ENCODE measurements at regions not wholly inside any gene's neighbourhood (a gene's known extent, or its start where the extent isn't known, plus 50 kb on each side); places are given as distances from the start of the nearest gene placed in this dataset.
A peak's percentile ranks its signal among the peaks of the same experiment; 100 is the strongest.

DNA sequence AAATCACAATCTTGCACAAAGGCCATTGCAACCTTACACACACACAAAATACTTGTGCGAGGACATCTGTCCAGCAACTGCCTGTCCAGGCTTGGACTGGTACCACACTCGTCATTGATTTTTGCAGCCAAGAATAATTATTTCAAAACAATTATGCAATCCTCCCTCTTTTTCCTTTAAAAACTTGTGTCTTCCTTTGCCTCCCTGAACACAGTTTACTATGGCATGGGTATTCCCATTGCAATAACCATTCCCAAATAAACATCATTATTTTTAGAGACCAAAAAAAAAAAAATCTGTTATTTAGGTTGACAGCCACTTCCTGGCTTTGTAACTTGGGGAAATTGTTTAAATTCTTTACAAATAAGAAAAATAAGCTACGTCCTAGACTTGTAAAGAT is 54.0 kb downstream of the C11orf91 start:
- DNase-seq: no peak

DNA sequence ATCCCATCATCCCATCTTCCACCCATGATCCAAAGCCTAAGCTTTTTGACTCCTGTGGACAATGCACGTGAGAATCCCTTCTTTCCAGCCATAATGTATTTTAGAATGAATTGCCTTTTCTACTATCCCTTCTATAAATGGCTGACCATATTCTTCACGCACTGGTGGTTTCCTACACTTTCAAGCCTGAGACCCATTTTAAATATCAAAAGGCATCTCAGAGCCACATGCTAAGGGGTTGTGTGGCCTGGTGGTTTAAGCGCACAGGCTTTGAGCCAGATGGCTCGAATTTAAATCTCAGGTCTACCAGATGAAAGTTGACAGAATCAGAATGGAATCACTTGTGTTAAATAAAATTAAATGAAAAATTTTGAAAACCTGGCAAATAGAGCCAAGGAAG is 54.5 kb downstream of the C11orf91 start:
- DNase-seq: no peak

DNA sequence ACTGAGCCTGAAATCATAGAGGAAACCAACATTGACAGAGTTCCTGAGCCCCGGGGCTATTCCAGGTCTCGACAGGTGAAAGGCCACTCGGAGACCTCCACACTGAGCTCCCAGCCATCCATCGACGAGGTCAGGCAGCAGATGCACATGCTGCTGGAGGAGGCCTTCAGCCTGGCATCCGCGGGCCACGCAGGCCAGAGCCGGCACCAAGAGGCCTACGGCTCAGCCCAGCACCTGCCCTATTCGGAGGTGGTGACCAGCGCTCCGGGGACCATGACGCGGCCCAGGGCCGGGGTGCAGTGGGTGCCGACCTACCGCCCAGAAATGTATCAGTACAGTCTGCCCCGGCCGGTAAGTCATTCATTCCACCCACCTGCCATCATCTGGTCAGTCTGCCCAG is 54.9 kb downstream of the C11orf91 start:
- no peak for DNase-seq

DNA sequence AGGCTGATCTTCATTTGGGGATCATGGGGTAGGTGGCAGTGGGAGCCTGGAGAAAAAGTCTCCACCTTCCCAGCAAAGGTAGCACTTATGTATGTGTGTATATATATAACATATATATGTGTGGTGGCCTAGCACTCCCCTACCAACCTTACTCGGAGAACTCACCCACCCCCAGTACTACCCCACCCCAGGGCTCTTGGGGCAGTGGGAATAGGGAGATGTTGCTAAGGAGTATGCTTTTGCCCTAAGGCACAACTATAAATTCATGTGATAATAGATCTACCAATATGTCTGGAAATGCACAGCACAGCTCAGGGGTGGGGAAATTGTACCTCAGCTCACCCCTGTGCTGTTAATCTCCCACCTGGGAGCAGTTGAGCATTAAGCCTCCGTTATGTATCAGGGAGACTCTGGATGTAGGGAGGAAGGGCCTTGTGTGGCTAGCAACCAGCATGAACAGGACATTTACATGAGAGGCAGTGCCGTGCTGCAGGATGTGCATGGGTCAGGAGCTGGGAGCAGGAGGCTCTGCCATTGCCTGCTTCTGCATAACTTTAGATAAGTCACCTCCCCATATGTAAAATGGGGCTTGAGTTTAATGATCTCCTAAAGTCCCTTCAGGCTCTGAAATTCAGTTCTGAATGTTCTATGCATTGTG is 57.3 kb downstream of the C11orf91 start:
- DNase-seq: no peak

DNA sequence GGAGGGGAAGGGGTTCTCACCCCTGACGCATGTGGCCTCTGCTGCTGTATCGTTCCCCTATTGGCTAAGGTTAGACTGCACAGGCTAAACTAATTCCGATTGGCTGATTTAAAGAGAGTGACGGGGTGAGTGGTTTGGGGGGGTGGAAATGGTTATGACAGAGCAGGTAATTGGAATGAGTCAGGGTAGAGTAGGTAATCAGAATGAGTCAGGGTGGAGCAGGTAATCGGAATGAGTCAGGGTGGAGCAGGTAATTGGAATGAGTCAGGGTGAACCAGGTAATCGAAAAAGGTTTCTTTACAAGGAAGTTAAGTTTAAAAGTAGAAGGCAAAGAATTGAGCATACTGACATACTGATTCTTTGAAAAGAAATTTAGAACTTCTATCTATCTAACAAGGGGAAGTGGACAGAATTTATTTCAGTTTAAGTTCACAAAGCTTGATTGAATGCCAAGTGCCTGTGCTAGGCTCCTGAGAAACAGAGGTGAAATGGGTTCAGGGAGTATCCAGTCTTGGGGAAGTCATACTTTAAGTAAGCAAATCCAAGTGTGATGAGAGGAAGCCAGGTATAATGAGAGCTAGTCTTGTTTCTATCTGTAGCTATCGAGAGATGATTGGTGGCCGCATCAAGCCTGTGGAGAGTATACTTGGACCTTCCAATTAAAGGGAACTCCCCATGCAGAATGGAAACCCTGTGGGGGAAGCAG is 58.0 kb downstream of the C11orf91 start:
- no peak for DNase-seq

DNA sequence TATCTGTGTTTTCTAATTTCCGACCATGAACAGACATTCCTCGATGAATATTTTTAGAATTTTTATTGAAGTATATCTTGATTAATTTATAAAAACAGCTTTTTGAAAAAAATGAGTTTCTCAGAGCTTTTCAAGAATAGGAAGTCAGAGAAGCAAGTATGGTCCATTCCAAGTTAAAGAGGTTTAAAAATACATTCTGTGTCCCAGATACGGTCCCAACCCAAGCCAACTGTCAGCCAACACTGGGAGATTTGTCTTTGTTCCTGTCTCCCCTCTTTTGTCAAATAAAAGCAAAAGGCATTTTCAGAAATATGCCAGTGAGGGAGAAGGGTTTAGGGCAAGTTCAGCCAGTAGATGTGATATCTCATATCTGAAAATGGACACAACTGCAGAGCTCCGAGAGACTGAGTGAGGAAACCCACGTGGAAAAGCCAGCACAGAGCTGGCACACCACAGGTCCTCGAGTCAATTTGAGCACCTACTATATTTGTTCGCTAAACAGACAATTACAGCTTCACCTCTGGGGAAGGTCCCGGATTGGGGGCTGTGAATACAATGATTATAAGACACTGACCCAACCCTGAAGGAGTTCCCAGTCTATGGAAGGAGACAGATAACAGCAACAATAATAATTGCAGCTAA is 59.8 kb downstream of the C11orf91 start:
- DNase-seq: peak in 1 of 14 donors; percentile 19

DNA sequence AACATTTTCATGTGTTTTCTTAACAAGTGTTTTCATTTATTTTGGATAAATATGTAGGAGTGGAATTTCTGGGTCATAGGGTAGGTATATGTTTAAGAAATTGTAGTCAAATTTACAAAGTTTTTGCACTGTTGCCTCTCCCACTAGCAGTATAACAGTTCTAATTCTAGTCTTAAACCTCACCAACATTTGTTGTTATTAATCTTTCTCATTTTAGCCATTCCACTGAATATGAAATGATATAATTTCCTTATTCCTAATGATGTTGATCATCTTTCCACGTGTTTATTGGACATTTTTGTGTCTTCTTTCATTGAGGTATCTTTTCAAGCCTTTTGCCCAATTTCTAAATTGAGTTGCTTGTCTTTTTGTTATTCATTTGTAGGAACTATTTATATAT is 62.0 kb downstream of the C11orf91 start:
- no peak for DNase-seq

DNA sequence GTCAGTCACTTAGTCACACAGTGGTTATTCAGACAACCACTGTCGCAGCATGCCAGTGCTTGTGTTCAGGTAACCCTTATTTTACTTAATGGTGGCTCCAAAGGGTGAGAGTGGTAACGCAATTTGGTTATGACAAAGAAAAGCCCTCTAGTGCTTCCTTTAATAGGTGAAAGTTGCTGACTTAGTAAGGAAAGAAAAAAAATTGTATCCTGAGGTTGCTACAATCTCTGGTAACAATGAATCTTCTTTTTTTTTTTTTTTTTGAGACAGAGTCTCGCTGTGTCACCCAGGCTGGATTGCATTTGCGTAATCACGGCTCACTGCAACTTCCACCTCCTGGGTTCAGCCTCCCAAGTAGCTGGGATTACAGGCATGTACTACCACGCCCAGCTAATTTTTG is 64.5 kb downstream of the C11orf91 start:
- no peak for DNase-seq

DNA sequence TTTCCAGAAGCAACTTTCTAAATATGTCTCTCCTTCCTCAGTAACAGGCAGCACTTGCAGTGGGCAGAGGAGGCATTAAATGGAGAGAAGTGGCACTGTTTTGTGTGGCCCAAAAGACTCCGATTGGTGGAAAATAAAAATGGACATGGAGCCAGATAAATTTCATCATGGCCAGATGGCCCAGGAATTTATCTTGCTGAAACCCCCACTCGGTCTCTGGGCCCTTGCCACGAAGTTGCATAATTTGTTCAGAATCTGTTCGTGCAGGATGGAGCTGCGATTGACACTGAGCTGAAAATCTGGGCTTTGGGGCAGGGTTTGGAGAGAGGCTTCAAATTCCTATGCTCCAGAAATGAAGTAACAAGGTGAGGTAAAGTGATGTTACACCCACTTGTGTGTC is 65.5 kb downstream of the C11orf91 start:
- peak in 4 of 14 donors; percentile 9 to 94 (median 29) for DNase-seq

DNA sequence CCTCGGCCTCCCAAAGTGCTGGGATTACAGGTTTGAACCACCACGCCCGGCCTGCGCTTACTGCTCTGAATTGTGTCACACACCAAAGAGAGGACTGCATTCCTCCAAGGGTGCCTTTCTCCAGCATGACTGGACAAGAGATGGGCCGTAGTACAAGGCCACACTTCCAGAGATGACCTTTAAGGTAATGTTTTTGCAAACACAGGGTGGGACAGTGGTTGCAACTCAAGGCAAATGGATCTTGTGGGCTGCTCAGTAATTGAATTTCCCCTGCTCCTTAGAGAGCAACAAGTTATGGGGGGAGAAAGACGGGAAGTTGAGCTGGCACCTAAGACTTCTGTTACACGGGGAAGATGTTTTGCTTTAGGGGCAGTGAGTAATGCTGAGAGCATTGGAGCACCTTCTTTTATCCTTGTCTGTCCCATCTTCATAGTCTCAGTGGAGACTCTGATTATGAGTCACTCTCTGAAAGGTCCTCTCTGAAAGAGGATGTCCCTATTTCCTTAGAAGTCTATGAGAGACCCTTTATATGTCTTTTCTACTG is 66.3 kb downstream of the C11orf91 start:
- no peak for DNase-seq

DNA sequence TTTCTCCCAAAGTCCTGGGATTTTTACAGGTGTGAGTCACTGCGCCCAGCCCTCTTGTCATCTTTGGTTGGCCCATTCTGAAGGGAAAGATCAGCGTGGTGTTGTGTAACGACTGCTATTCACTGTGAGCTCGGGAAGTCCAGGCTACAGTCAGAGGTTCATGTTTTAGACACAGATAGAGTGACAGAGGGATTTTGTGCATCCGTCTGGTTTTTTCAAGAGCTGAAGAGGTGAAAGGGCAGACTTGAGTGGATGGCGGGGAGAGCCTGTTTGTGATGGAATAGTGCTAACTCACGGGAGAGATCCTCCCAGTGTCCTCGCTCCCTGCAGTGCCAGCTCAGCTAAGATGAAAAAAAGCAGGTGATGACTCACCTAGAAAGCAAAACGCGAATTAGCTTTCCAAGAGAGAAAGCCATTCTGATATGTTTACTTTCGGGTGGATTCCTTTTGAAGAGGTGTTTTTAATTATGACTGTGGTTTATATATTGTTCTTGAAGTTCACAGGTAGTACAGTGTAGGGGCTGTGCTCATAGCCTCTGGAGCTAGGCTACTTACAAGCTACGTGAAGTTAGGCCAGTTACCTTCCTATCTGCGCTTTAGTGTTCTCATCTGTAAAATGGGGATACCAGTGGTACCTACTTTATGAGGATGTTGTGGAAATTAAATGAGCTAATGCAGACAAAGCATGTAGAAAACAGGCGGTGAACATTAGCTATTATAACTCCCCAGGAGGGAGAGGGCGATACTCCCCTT is 67.2 kb downstream of the C11orf91 start:
- DNase-seq: peak in 1 of 14 donors; percentile 28

DNA sequence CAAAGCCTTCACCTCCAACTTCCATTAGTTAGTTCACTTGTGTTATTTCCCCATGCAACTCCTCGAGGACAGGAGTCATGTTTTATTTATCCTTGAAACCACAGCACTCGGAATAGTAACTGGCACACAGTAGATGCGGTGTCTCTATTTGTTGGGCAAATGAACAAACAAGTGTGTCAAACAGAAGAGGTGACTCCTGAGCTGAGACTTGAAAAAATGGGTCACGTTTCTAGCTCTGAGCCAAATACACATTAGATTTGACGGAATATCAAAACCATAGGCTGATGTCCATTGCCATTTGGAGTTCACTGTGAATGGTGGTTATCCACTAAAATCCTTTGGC is 68.9 kb downstream of the C11orf91 start:
- DNase-seq: peak in 1 of 14 donors; percentile 23

DNA sequence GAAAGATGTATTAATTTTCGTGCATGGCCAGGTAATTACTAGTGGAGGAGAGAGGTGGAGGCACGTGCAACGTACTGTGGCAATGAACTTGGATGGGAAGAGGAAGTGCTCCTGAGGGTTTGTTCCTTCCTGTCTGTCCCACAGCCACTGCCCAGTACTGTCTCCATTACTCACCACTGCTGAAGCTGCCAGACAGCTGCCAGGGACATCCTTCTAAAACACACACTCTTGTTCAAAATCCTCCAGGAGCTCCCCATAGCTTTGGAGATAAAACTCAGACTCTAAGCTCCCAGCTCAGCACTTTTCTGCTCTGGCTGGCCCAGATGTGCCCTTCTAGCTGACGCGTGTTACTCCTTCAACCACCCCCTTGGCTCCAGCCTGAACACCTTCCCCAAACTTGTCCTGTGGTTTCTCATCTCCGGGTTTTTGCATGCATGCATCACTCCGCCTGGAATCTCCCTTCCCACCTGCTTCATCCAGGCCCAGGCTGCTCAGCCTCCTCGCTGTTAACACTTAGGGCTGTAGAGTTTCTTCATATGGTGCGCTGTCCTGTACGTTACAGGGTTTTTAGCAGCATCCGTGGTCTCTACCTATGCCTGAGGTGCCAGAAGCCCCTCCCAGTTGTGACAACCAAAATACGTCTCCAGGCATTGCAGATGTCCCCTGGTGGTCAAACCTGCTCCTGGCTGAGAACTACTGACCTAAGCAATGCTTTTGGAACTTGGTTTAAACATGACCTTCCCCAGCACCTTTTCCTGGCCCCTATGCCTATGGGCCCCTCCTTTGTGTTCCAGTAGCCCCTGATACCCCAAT is 69.5 kb downstream of the C11orf91 start:
- DNase-seq: no peak

DNA sequence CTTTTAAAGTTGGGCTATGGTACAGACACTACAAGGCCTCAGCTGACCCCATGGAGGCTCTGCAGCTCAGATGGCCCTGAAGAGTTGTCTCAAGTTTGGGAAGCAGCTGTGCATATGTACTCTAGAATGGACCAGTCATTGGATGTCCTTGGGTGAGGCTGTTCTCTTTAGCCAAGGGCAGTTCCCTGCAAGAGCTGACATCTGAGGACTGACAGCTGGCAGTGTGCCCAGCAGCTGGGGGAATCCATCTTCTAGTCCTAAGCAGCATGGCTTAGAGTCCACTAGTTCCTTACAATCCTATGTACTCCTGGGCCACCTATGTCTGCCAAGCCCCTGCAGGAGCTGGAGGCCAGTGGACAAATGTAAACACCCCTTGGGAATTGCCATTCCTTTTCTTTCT is 76.5 kb downstream of the C11orf91 start:
- DNase-seq: no peak

DNA sequence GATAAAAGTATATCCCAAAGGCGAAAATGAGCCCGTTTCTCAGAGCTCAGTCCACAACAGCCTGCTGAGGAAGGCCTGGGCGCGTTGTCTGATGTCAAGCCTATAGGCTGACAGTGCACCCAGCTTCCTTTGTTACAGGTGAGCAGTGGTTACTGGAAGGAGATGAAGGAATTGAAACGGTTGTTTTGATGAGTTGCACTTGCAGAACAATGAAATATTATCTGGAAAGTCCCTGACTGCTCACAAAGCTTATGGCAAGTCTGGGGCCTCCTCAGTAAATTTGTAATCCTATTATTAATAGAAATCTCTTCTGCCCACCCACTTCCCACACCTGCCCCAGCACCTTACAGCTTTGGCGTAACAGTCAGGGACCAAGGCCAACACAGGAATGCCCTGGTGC is 77.8 kb downstream of the C11orf91 start:
- DNase-seq: no peak

DNA sequence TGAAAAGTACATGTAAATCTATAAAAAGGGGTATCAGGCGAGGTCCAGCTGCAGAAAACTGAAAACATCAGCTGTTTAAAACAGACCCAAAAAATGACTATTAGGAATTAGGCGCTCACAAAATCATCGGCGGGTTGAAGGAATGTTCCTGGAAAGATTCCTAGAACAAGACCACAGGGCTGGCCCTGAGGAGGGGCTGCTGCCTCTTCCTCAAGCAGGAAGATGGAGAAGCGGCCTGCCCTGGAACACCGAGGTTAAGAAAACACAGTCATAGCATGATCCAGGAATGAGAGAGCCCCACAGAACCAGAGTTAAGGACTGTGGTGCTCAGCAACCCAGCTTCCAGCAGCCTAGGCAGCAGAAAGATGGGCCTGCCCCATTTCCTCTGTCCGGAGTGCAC is 78.4 kb downstream of the C11orf91 start:
- no peak for DNase-seq

DNA sequence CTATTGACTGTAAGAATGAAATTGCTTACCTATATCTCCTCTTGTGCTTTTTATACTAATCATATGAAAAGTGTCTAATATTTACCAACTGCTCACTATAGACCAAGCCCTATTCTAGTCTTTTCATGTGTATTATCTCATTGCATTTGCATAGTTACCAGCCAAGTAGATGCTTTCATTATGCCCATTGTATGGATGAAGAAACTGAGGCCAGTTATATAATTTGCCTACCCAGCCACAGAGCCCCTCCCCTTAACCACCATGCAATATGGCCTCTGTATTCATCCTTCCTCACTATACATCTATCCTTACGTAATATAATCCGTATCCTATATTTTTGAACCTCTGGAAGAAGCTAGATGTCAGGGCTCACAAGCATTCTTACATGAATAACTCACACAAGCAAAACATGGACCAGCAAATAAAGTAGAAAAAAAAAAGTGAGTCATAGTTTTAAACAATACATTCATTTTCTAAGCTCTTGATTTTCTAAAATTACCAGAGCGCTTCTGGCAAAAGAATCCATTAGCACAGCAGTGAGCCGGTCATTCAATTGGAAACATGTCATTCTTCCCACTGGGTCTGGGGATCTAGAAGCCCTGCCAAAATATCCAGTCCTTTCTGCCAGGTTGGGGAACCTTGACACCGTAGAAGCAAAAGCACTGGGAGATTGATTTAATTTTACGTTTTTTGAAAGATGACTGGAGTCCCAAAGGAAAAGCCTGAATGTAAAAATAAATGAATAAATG is 80.0 kb downstream of the C11orf91 start:
- peak in 2 of 14 donors; percentile 9 to 87 for DNase-seq

DNA sequence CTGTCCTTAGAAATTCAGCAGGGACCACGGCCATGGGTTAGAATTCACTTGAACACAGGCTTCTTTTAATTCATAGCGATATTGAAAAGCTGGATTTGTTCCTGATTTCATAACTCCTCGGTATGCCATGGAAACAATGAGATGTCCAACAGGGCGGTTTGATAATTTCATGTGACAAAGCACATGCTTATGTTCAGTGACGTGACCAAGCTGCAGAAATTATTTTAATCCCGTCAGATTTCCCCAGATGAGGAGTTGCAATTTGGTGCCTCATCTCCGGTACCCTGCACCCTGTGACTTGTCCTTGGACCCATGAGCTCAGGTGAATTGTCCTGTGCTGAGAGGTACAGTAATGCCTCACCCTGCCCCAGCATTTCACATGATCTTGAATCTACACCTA is 81.7 kb downstream of the C11orf91 start:
- DNase-seq: peak in 1 of 14 donors; percentile 68

DNA sequence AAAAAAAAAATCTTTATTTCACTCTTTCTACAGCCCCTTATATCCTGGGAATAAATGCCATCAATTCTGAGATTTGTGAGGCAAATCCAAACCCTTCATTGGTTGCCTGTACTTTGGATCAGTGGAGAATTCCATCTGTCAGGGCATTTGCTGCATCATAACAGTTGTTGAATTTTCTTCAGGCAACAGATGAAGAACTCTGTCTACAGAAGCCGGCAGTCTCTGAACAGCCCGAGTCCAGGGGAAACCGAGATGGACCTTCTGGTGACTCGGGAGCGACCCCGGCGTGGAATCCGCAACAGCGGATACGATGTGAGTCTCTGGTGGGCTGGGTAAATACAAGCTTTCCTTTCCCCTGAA is 82.3 kb downstream of the C11orf91 start:
- DNase-seq: peak in 1 of 14 donors; percentile 73

DNA sequence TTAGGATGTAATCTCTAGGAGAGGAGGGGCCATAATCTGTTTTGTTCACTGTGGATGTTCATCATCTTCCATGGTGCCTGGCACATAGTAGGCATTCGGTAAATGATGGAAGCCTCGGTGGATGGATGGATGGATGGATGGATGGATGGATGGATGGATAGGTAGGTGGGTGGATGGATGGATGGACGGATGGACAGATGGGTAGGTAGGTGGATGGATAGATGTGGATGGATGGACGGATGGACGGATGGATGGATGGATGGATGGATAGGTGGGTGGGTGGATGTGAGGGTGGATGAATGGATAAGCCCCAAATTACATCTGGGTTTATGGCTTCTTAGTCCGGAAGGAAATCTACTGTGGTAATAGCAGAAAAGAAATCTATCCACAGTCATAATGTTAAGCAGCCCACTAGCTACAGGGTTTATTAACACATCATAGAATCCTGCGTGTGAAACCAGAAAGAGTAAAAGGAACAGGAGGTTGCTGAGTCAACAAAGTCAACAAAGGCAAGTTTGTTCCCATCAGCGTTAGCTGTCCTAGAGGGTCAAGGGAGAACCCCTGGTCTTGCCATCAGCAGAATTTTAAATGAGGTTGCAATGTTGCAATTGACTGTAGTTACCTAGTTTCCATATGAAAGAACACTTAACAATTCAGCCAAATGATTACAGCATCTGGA is 82.8 kb downstream of the C11orf91 start:
- DNase-seq: no peak

DNA sequence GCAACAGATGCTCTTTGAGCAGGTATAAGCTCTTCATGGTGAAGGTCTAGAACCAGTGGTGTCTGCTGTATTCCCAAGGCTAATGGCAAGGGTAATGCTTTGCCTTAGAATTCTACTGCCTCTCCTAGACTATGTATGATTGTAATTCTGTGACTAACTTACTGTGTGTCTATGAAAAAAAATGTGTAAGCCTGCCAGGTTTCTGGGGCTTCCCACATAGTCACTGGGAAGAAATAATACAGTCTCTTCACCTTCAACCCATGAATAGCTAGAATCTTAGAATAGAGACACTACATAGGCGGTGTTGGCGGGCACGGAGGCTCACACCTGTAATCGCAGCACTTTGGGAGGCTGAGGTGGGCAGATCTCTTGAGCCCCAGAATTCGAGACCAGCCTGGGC is 84.1 kb downstream of the C11orf91 start:
- no peak for DNase-seq

Data from C1 segment of cervical spinal cord (tissue), 14 donors.